GM23338 (cell line): ENCODE measurements at regions not wholly inside any gene's neighbourhood (a gene's known extent, or its start where the extent isn't known, plus 50 kb on each side); places are given as distances from the start of the nearest gene placed in this dataset.

ENCODE experiments used
- ATAC-seq: fragments of 200-7000 bp; cut with Tn5 transposase; 3 replicates; pipeline ENCODE4 v1.9.1; 2020
- DNase-seq: peaks from one replicate; pipeline ENCODE4 v3.0.0-alpha.2; 2015; ENCODE audit warnings: low spot score
- H2AFZ ChIP-seq: fragments of 200-600 bp; sonication (generic); 2 replicates; pipeline ENCODE4 v1.8.0; 2016; ENCODE audit warnings: antibody characterized with exemption, mild to moderate bottlenecking, moderate library complexity
- H3F3A ChIP-seq: fragments of 200-600 bp; sonication (generic); replicated peaks from 2 replicates; pipeline ENCODE4 v1.8.0; 2017; ENCODE audit warnings: antibody characterized with exemption, mixed run types, low read depth
- H3K27ac ChIP-seq: fragments of 200-600 bp; sonication (generic); 2 replicates; pipeline ENCODE4 v1.6.1; 2016; ENCODE audit warnings: low read depth
- H3K27me3 ChIP-seq: fragments of 200-600 bp; sonication (generic); 2 replicates; pipeline ENCODE4 v1.8.0; 2016; ENCODE audit warnings: mild to moderate bottlenecking, mixed run types, moderate library complexity; ENCODE audit not compliant: insufficient read depth
- H3K36me3 ChIP-seq: fragments of 200-600 bp; sonication (generic); 2 replicates; pipeline ENCODE4 v1.8.0; 2016; ENCODE audit warnings: mild to moderate bottlenecking; ENCODE audit not compliant: insufficient read depth
- H3K4me1 ChIP-seq: fragments of 200-600 bp; sonication (generic); 2 replicates; pipeline ENCODE4 v1.8.0; 2016; ENCODE audit warnings: mild to moderate bottlenecking, moderate library complexity; ENCODE audit not compliant: insufficient read depth
- H3K4me2 ChIP-seq: fragments of 200-600 bp; sonication (generic); 2 replicates; pipeline ENCODE4 v1.7.1; 2017; ENCODE audit warnings: mixed run types
- H3K4me3 ChIP-seq: fragments of 200-600 bp; sonication (generic); 2 replicates; pipeline ENCODE4 v1.6.1; 2016; ENCODE audit warnings: mixed run types
- H3K79me2 ChIP-seq: fragments of 200-600 bp; sonication (generic); replicated peaks from 2 replicates; pipeline ENCODE4 v1.8.0; 2017; ENCODE audit warnings: mild to moderate bottlenecking; ENCODE audit not compliant: insufficient read depth
- H3K9me2 ChIP-seq: fragments of 200-600 bp; sonication (generic); 2 replicates; pipeline ENCODE4 v1.8.0; 2017; ENCODE audit not compliant: insufficient read depth
- H4K20me1 ChIP-seq: fragments of 200-600 bp; sonication (generic); replicated peaks from 2 replicates; pipeline ENCODE4 v1.8.0; 2017; ENCODE audit warnings: mild to moderate bottlenecking; ENCODE audit not compliant: insufficient read depth
- H3K27ac Mint-ChIP-seq: 2 replicates; pipeline ENCODE4 v1.8.0; 2020; ENCODE audit warnings: inconsistent platforms, mild to moderate bottlenecking, moderate library complexity, mixed read lengths
- H3K27me3 Mint-ChIP-seq: 3 replicates; pipeline ENCODE4 v1.8.0; 2022; ENCODE audit warnings: low read depth, mild to moderate bottlenecking, moderate library complexity, mixed read lengths, inconsistent platforms; ENCODE audit not compliant: insufficient read depth, poor library complexity
- H3K36me3 Mint-ChIP-seq: 3 replicates; pipeline ENCODE4 v1.8.0; 2021; ENCODE audit warnings: low read depth, mild to moderate bottlenecking, inconsistent platforms, moderate library complexity, mixed read lengths
- H3K4me1 Mint-ChIP-seq: 3 replicates; pipeline ENCODE4 v1.8.0; 2020; ENCODE audit warnings: mild to moderate bottlenecking, inconsistent platforms, mixed read lengths
- H3K4me3 Mint-ChIP-seq: 3 replicates; pipeline ENCODE4 v1.8.0; 2021; ENCODE audit warnings: moderate library complexity, mild to moderate bottlenecking, inconsistent platforms, mixed read lengths
- H3K9me3 Mint-ChIP-seq: 3 replicates; pipeline ENCODE4 v1.8.0; 2020; ENCODE audit warnings: moderate library complexity, mild to moderate bottlenecking, inconsistent platforms, mixed read lengths
- CREB1 ChIP-seq: fragments of 250-450 bp; sonication (Bioruptor Pico); IDR thresholded peaks from 2 replicates; pipeline ENCODE4 v1.5.0; 2020; ENCODE audit warnings: low read depth, mild to moderate bottlenecking, moderate library complexity
- EZH2 ChIP-seq: fragments of 200-600 bp; sonication (generic); IDR thresholded peaks from one replicate; pipeline ENCODE4 v1.8.0; 2017; ENCODE audit warnings: antibody characterized with exemption, mild to moderate bottlenecking, low read depth; ENCODE audit not compliant: unreplicated experiment
- NANOG ChIP-seq: IDR thresholded peaks from 2 replicates; pipeline ENCODE4 v1.6.1; 2016; ENCODE audit warnings: antibody characterized with exemption, borderline replicate concordance
- POLR2AphosphoS5 ChIP-seq: IDR thresholded peaks from 2 replicates; pipeline ENCODE4 v1.6.1; 2016; ENCODE audit warnings: antibody characterized with exemption, low read depth
- STAT1 ChIP-seq: IDR thresholded peaks from one replicate; pipeline ENCODE4 v1.6.1; 2016; ENCODE audit warnings: antibody characterized with exemption; ENCODE audit not compliant: unreplicated experiment
- ZNF331 ChIP-seq: fragments of 250-450 bp; sonication (Bioruptor Pico); IDR thresholded peaks from 2 replicates; pipeline ENCODE4 v1.5.0; 2020; ENCODE audit warnings: low read depth, mild to moderate bottlenecking, moderate library complexity
- ZNF462 ChIP-seq: fragments of 250-450 bp; sonication (Bioruptor Pico); IDR thresholded peaks from 2 replicates; pipeline ENCODE4 v1.5.0; 2020; ENCODE audit warnings: mild to moderate bottlenecking, moderate library complexity
- TF ChIP-seq, protein P1 (sequence below), 2 experiments: fragments of 200-600 bp in 1 of 2; sonication (generic) in 1 of 2; conservative IDR thresholded peaks; 2 replicates each; pipeline versions ENCODE4 v1.5.1 to v1.6.1; 2016 to 2017; ENCODE audit warnings: antibody characterized with exemption in 2 of 2, low read depth in 2 of 2, mild to moderate bottlenecking in 2 of 2, moderate library complexity in 1 of 2

GRCh38 chr2:223269386-223269785 lies 217.4 kb downstream of the KCNE4 start (continued):
- no peak for TF ChIP-seq ZNF462 (CRISPR knock-in tag)

DNA sequence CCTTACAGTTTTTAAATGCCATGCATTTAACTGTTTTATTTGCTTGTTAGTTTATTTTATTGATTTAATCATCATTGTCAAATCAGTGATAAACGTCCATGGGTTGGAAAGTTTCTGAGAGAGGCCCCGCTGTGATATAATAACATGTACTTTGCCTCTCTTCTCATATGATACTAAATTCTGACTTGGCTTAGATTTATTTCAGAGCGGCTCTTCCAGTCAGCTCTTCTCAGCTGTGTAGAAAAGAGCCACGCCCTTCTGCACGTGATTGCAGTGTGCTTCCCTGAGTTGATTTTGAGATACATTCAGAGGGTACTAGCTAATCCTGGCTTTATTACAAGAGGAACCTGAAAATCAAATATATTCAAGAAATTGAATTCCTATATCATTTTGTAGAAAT lies 218.6 kb downstream of the KCNE4 start:
- H3K79me2 ChIP-seq: no peaks in the 10 kb centered on the region
- Mint-ChIP-seq H3K9me3 (no peaks in the 10 kb centered on the region), H3K27ac (no peak overlapping the region), H3K36me3 (no peaks in the 10 kb centered on the region), H3K4me3 (no peak overlapping the region), H3K27me3 (peaks cover 3% of the 10 kb centered on the region), H3K4me1 (no peaks in the 10 kb centered on the region)
- no peaks in the 10 kb centered on the region for H3K4me1 ChIP-seq
- no peaks in the 10 kb centered on the region for H4K20me1 ChIP-seq
- no peaks in the 10 kb centered on the region for H3F3A ChIP-seq
- no peak overlapping the region for H3K4me3 ChIP-seq
- no peaks in the 10 kb centered on the region for H3K36me3 ChIP-seq
- DNase-seq (no peak), ATAC-seq (no peak)
- no peak overlapping the region for H3K27ac ChIP-seq
- no peaks in the 10 kb centered on the region for H3K9me2 ChIP-seq
- no peak overlapping the region for H3K4me2 ChIP-seq
- no peak for TF ChIP-seq EZH2
- no peak for TF ChIP-seq POLR2AphosphoS5
- no peak for TF ChIP-seq NANOG
- no peak for TF ChIP-seq CREB1 (CRISPR knock-in tag)
- TF ChIP-seq STAT1: no peak
- no peak for TF ChIP-seq ZNF331
- TF ChIP-seq, protein P1, sequence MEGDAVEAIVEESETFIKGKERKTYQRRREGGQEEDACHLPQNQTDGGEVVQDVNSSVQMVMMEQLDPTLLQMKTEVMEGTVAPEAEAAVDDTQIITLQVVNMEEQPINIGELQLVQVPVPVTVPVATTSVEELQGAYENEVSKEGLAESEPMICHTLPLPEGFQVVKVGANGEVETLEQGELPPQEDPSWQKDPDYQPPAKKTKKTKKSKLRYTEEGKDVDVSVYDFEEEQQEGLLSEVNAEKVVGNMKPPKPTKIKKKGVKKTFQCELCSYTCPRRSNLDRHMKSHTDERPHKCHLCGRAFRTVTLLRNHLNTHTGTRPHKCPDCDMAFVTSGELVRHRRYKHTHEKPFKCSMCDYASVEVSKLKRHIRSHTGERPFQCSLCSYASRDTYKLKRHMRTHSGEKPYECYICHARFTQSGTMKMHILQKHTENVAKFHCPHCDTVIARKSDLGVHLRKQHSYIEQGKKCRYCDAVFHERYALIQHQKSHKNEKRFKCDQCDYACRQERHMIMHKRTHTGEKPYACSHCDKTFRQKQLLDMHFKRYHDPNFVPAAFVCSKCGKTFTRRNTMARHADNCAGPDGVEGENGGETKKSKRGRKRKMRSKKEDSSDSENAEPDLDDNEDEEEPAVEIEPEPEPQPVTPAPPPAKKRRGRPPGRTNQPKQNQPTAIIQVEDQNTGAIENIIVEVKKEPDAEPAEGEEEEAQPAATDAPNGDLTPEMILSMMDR (conservative IDR thresholded peaks at IDR 0.05; ENCODE audit: low read depth in 2 of 2): no peak
- no peaks in the 10 kb centered on the region for H3K27me3 ChIP-seq
- H2AFZ ChIP-seq: no peak overlapping the region
